ENCODE measurements at regions not wholly inside any gene's neighbourhood (a gene's known extent, or its start where the extent isn't known, plus 50 kb on each side); places are given as distances from the start of the nearest gene placed in this dataset.

- Histone ChIP-seq H3K4me3 (ENCODE audit: low read length) (no peak overlapping the region), H3K4me1 (ENCODE audit: control insufficient read depth, insufficient read depth, low read length) (no peaks in the 10 kb centered on the region), H3K9me3 (ENCODE audit: control insufficient read depth, low read depth, low read length) (no peaks in the 10 kb centered on the region), H3K27me3 (ENCODE audit: control insufficient read depth, insufficient read depth, low read length) (no peaks in the 10 kb centered on the region), H3K27ac (ENCODE audit: low read length) (no peak overlapping the region), H3K36me3 (ENCODE audit: control insufficient read depth, insufficient read depth, low read length) (no peaks in the 10 kb centered on the region)
- 79% methylated on average over 3 of the region's 7 CpGs for WGBS (ENCODE audit: insufficient coverage, low lambda C conversion rate)
- no peak for DNase-seq
Measured at GRCh38 chr1:238652346-238652968, 733.9 kb upstream of the CHRM3 start.

- Histone ChIP-seq H3K27ac (ENCODE audit: low read length) (no peak overlapping the region), H3K27me3 (ENCODE audit: control insufficient read depth, insufficient read depth, low read length) (no peaks in the 10 kb centered on the region), H3K4me1 (ENCODE audit: control insufficient read depth, insufficient read depth, low read length) (no peaks in the 10 kb centered on the region), H3K9me3 (ENCODE audit: control insufficient read depth, low read depth, low read length) (no peaks in the 10 kb centered on the region), H3K36me3 (ENCODE audit: control insufficient read depth, insufficient read depth, low read length) (no peaks in the 10 kb centered on the region), H3K4me3 (ENCODE audit: low read length) (no peak overlapping the region)
- DNase-seq = no peak
Measured at GRCh38 chr1:238649200-238649599, 737.2 kb upstream of the CHRM3 start.

- DNase-seq = no peak
- WGBS (ENCODE audit: insufficient coverage, low lambda C conversion rate) = 93% methylated on average over 4 of the region's 4 CpGs
- no peaks in the 10 kb centered on the region for H3K4me1 ChIP-seq (ENCODE audit: control insufficient read depth, insufficient read depth, low read length)
- no peak overlapping the region for H3K4me3 ChIP-seq (ENCODE audit: low read length)
- H3K36me3 ChIP-seq (ENCODE audit: control insufficient read depth, insufficient read depth, low read length) = no peaks in the 10 kb centered on the region
- no peak overlapping the region for H3K27ac ChIP-seq (ENCODE audit: low read length)
- H3K9me3 ChIP-seq (ENCODE audit: control insufficient read depth, low read depth, low read length) = no peaks in the 10 kb centered on the region
- no peaks in the 10 kb centered on the region for H3K27me3 ChIP-seq (ENCODE audit: control insufficient read depth, insufficient read depth, low read length)
Measured at GRCh38 chr1:238648751-238649150, 737.6 kb upstream of the CHRM3 start.

GRCh38 chr1:238648296-238648695, 738.1 kb upstream of the CHRM3 start:
- Histone ChIP-seq H3K36me3 (ENCODE audit: control insufficient read depth, insufficient read depth, low read length) (no peaks in the 10 kb centered on the region), H3K27ac (ENCODE audit: low read length) (no peak overlapping the region), H3K4me3 (ENCODE audit: low read length) (no peak overlapping the region), H3K4me1 (ENCODE audit: control insufficient read depth, insufficient read depth, low read length) (no peaks in the 10 kb centered on the region), H3K9me3 (ENCODE audit: control insufficient read depth, low read depth, low read length) (no peaks in the 10 kb centered on the region), H3K27me3 (ENCODE audit: control insufficient read depth, insufficient read depth, low read length) (no peaks in the 10 kb centered on the region)
- no peak for DNase-seq
- no CpG with 5 or more reads among the region's 1 CpG for WGBS (ENCODE audit: insufficient coverage, low lambda C conversion rate)

GRCh38 chr1:238647877-238648276, 738.5 kb upstream of the CHRM3 start:
- no peaks in the 10 kb centered on the region for H3K9me3 ChIP-seq (ENCODE audit: control insufficient read depth, low read depth, low read length)
- H3K27me3 ChIP-seq (ENCODE audit: control insufficient read depth, insufficient read depth, low read length) = no peaks in the 10 kb centered on the region
- no peak overlapping the region for H3K27ac ChIP-seq (ENCODE audit: low read length)
- no peak overlapping the region for H3K4me3 ChIP-seq (ENCODE audit: low read length)
- WGBS (ENCODE audit: insufficient coverage, low lambda C conversion rate) = no CpG with 5 or more reads among the region's 3 CpGs
- H3K36me3 ChIP-seq (ENCODE audit: control insufficient read depth, insufficient read depth, low read length) = no peaks in the 10 kb centered on the region
- no peaks in the 10 kb centered on the region for H3K4me1 ChIP-seq (ENCODE audit: control insufficient read depth, insufficient read depth, low read length)
- no peak for DNase-seq

GRCh38 chr1:238642231-238642630, 744.1 kb upstream of the CHRM3 start:
- Histone ChIP-seq H3K9me3 (ENCODE audit: control insufficient read depth, low read depth, low read length) (no peaks in the 10 kb centered on the region), H3K4me3 (ENCODE audit: low read length) (no peak overlapping the region), H3K4me1 (ENCODE audit: control insufficient read depth, insufficient read depth, low read length) (no peaks in the 10 kb centered on the region), H3K27ac (ENCODE audit: low read length) (no peak overlapping the region), H3K36me3 (ENCODE audit: control insufficient read depth, insufficient read depth, low read length) (no peaks in the 10 kb centered on the region), H3K27me3 (ENCODE audit: control insufficient read depth, insufficient read depth, low read length) (no peaks in the 10 kb centered on the region)
- no peak for DNase-seq
- 87% methylated on average over 3 of the region's 4 CpGs for WGBS (ENCODE audit: insufficient coverage, low lambda C conversion rate)

- H3K4me1 ChIP-seq (ENCODE audit: control insufficient read depth, insufficient read depth, low read length) = no peaks in the 10 kb centered on the region
- H3K9me3 ChIP-seq (ENCODE audit: control insufficient read depth, low read depth, low read length) = peaks cover 3% of the 10 kb centered on the region
- no peak overlapping the region for H3K27ac ChIP-seq (ENCODE audit: low read length)
- no peaks in the 10 kb centered on the region for H3K36me3 ChIP-seq (ENCODE audit: control insufficient read depth, insufficient read depth, low read length)
- no peak overlapping the region for H3K4me3 ChIP-seq (ENCODE audit: low read length)
- no peaks in the 10 kb centered on the region for H3K27me3 ChIP-seq (ENCODE audit: control insufficient read depth, insufficient read depth, low read length)
- DNase-seq = no peak
Measured at GRCh38 chr1:238639861-238640260, 746.5 kb upstream of the CHRM3 start.

GRCh38 chr1:238628110-238628509, 737.4 kb upstream of the ZP4 start:
- WGBS (ENCODE audit: insufficient coverage, low lambda C conversion rate) = no CpG with 5 or more reads among the region's 2 CpGs
- no peak for DNase-seq

GRCh38 chr1:238624776-238625175, 734.1 kb upstream of the ZP4 start:
- 75% methylated on average over 2 of the region's 4 CpGs for WGBS (ENCODE audit: insufficient coverage, low lambda C conversion rate)
- Histone ChIP-seq H3K4me3 (ENCODE audit: low read length) (no peak overlapping the region), H3K4me1 (ENCODE audit: control insufficient read depth, insufficient read depth, low read length) (no peaks in the 10 kb centered on the region), H3K9me3 (ENCODE audit: control insufficient read depth, low read depth, low read length) (no peaks in the 10 kb centered on the region), H3K27me3 (ENCODE audit: control insufficient read depth, insufficient read depth, low read length) (no peaks in the 10 kb centered on the region), H3K27ac (ENCODE audit: low read length) (no peak overlapping the region), H3K36me3 (ENCODE audit: control insufficient read depth, insufficient read depth, low read length) (no peaks in the 10 kb centered on the region)
- no peak for DNase-seq

More at GRCh38 chr1:238628110-238628509, 737.4 kb upstream of the ZP4 start:
- Histone ChIP-seq H3K4me1 (ENCODE audit: control insufficient read depth, insufficient read depth, low read length) (no peaks in the 10 kb centered on the region), H3K27me3 (ENCODE audit: control insufficient read depth, insufficient read depth, low read length) (no peaks in the 10 kb centered on the region), H3K4me3 (ENCODE audit: low read length) (no peak overlapping the region), H3K36me3 (ENCODE audit: control insufficient read depth, insufficient read depth, low read length) (no peaks in the 10 kb centered on the region), H3K27ac (ENCODE audit: low read length) (no peak overlapping the region), H3K9me3 (ENCODE audit: control insufficient read depth, low read depth, low read length) (no peaks in the 10 kb centered on the region)

- no peaks in the 10 kb centered on the region for H3K9me3 ChIP-seq (ENCODE audit: control insufficient read depth, low read depth, low read length)
- no peak for DNase-seq
- no CpG with 5 or more reads among the region's 1 CpG for WGBS (ENCODE audit: insufficient coverage, low lambda C conversion rate)
Measured at GRCh38 chr1:238621405-238621804, 730.7 kb upstream of the ZP4 start.

GRCh38 chr1:238619652-238620051, 728.9 kb upstream of the ZP4 start:
- no peaks in the 10 kb centered on the region for H3K9me3 ChIP-seq (ENCODE audit: control insufficient read depth, low read depth, low read length)
- no peaks in the 10 kb centered on the region for H3K27me3 ChIP-seq (ENCODE audit: control insufficient read depth, insufficient read depth, low read length)
- no peak for DNase-seq
- no peaks in the 10 kb centered on the region for H3K4me1 ChIP-seq (ENCODE audit: control insufficient read depth, insufficient read depth, low read length)
- no peak overlapping the region for H3K27ac ChIP-seq (ENCODE audit: low read length)
- H3K36me3 ChIP-seq (ENCODE audit: control insufficient read depth, insufficient read depth, low read length) = no peaks in the 10 kb centered on the region
- no peak overlapping the region for H3K4me3 ChIP-seq (ENCODE audit: low read length)

More at GRCh38 chr1:238621405-238621804, 730.7 kb upstream of the ZP4 start:
- H3K4me1 ChIP-seq (ENCODE audit: control insufficient read depth, insufficient read depth, low read length) = no peaks in the 10 kb centered on the region
- H3K4me3 ChIP-seq (ENCODE audit: low read length) = no peak overlapping the region
- H3K27me3 ChIP-seq (ENCODE audit: control insufficient read depth, insufficient read depth, low read length) = no peaks in the 10 kb centered on the region
- H3K36me3 ChIP-seq (ENCODE audit: control insufficient read depth, insufficient read depth, low read length) = no peaks in the 10 kb centered on the region
- no peak overlapping the region for H3K27ac ChIP-seq (ENCODE audit: low read length)
